GM23338 (cell line): ENCODE measurements at regions not wholly inside any gene's neighbourhood (a gene's known extent, or its start where the extent isn't known, plus 50 kb on each side); places are given as distances from the start of the nearest gene placed in this dataset.

ENCODE experiments used
- ATAC-seq: fragments of 200-7000 bp; cut with Tn5 transposase; 3 replicates; pipeline ENCODE4 v1.9.1; 2020
- DNase-seq: peaks from one replicate; pipeline ENCODE4 v3.0.0-alpha.2; 2015; ENCODE audit warnings: low spot score
- H2AFZ ChIP-seq: fragments of 200-600 bp; sonication (generic); 2 replicates; pipeline ENCODE4 v1.8.0; 2016; ENCODE audit warnings: antibody characterized with exemption, mild to moderate bottlenecking, moderate library complexity
- H3F3A ChIP-seq: fragments of 200-600 bp; sonication (generic); replicated peaks from 2 replicates; pipeline ENCODE4 v1.8.0; 2017; ENCODE audit warnings: antibody characterized with exemption, mixed run types, low read depth
- H3K27ac ChIP-seq: fragments of 200-600 bp; sonication (generic); 2 replicates; pipeline ENCODE4 v1.6.1; 2016; ENCODE audit warnings: low read depth
- H3K27me3 ChIP-seq: fragments of 200-600 bp; sonication (generic); 2 replicates; pipeline ENCODE4 v1.8.0; 2016; ENCODE audit warnings: mild to moderate bottlenecking, mixed run types, moderate library complexity; ENCODE audit not compliant: insufficient read depth
- H3K36me3 ChIP-seq: fragments of 200-600 bp; sonication (generic); 2 replicates; pipeline ENCODE4 v1.8.0; 2016; ENCODE audit warnings: mild to moderate bottlenecking; ENCODE audit not compliant: insufficient read depth
- H3K4me1 ChIP-seq: fragments of 200-600 bp; sonication (generic); 2 replicates; pipeline ENCODE4 v1.8.0; 2016; ENCODE audit warnings: mild to moderate bottlenecking, moderate library complexity; ENCODE audit not compliant: insufficient read depth
- H3K4me2 ChIP-seq: fragments of 200-600 bp; sonication (generic); 2 replicates; pipeline ENCODE4 v1.7.1; 2017; ENCODE audit warnings: mixed run types
- H3K4me3 ChIP-seq: fragments of 200-600 bp; sonication (generic); 2 replicates; pipeline ENCODE4 v1.6.1; 2016; ENCODE audit warnings: mixed run types
- H3K79me2 ChIP-seq: fragments of 200-600 bp; sonication (generic); replicated peaks from 2 replicates; pipeline ENCODE4 v1.8.0; 2017; ENCODE audit warnings: mild to moderate bottlenecking; ENCODE audit not compliant: insufficient read depth
- H3K9me2 ChIP-seq: fragments of 200-600 bp; sonication (generic); 2 replicates; pipeline ENCODE4 v1.8.0; 2017; ENCODE audit not compliant: insufficient read depth
- H4K20me1 ChIP-seq: fragments of 200-600 bp; sonication (generic); replicated peaks from 2 replicates; pipeline ENCODE4 v1.8.0; 2017; ENCODE audit warnings: mild to moderate bottlenecking; ENCODE audit not compliant: insufficient read depth
- H3K27ac Mint-ChIP-seq: 2 replicates; pipeline ENCODE4 v1.8.0; 2020; ENCODE audit warnings: inconsistent platforms, mild to moderate bottlenecking, moderate library complexity, mixed read lengths
- H3K27me3 Mint-ChIP-seq: 3 replicates; pipeline ENCODE4 v1.8.0; 2022; ENCODE audit warnings: low read depth, mild to moderate bottlenecking, moderate library complexity, mixed read lengths, inconsistent platforms; ENCODE audit not compliant: insufficient read depth, poor library complexity
- H3K36me3 Mint-ChIP-seq: 3 replicates; pipeline ENCODE4 v1.8.0; 2021; ENCODE audit warnings: low read depth, mild to moderate bottlenecking, inconsistent platforms, moderate library complexity, mixed read lengths
- H3K4me1 Mint-ChIP-seq: 3 replicates; pipeline ENCODE4 v1.8.0; 2020; ENCODE audit warnings: mild to moderate bottlenecking, inconsistent platforms, mixed read lengths
- H3K4me3 Mint-ChIP-seq: 3 replicates; pipeline ENCODE4 v1.8.0; 2021; ENCODE audit warnings: moderate library complexity, mild to moderate bottlenecking, inconsistent platforms, mixed read lengths
- H3K9me3 Mint-ChIP-seq: 3 replicates; pipeline ENCODE4 v1.8.0; 2020; ENCODE audit warnings: moderate library complexity, mild to moderate bottlenecking, inconsistent platforms, mixed read lengths
- CTCF ChIP-seq, 2 experiments: fragments of 200-600 bp in 1 of 2; sonication (generic) in 1 of 2; conservative IDR thresholded peaks; 2 replicates each; pipeline versions ENCODE4 v1.5.1 to v1.6.1; 2016 to 2017; ENCODE audit warnings: antibody characterized with exemption in 2 of 2, low read depth in 2 of 2, mild to moderate bottlenecking in 2 of 2, moderate library complexity in 1 of 2
- EZH2 ChIP-seq: fragments of 200-600 bp; sonication (generic); IDR thresholded peaks from one replicate; pipeline ENCODE4 v1.8.0; 2017; ENCODE audit warnings: antibody characterized with exemption, mild to moderate bottlenecking, low read depth; ENCODE audit not compliant: unreplicated experiment
- EZH2phosphoT487 ChIP-seq: fragments of 200-600 bp; sonication (generic); IDR thresholded peaks from one replicate; pipeline ENCODE4 v1.8.1; 2018; ENCODE audit warnings: antibody characterized with exemption; ENCODE audit not compliant: unreplicated experiment
- JUNB ChIP-seq: IDR thresholded peaks from one replicate; pipeline ENCODE4 v1.6.1; 2016; ENCODE audit warnings: antibody characterized with exemption; ENCODE audit not compliant: unreplicated experiment
- NANOG ChIP-seq: IDR thresholded peaks from 2 replicates; pipeline ENCODE4 v1.6.1; 2016; ENCODE audit warnings: antibody characterized with exemption, borderline replicate concordance
- POLR2AphosphoS5 ChIP-seq: IDR thresholded peaks from 2 replicates; pipeline ENCODE4 v1.6.1; 2016; ENCODE audit warnings: antibody characterized with exemption, low read depth
- STAT1 ChIP-seq: IDR thresholded peaks from one replicate; pipeline ENCODE4 v1.6.1; 2016; ENCODE audit warnings: antibody characterized with exemption; ENCODE audit not compliant: unreplicated experiment
- TF ChIP-seq, protein P1 (sequence below): IDR thresholded peaks from 2 replicates; pipeline ENCODE4 v1.6.1; 2016; ENCODE audit warnings: antibody characterized with exemption
- TF ChIP-seq, protein P2 (sequence below): fragments of 250-450 bp; sonication (Bioruptor Pico); IDR thresholded peaks from 2 replicates; pipeline ENCODE4 v1.5.0; 2020; ENCODE audit warnings: mild to moderate bottlenecking, moderate library complexity

DNA sequence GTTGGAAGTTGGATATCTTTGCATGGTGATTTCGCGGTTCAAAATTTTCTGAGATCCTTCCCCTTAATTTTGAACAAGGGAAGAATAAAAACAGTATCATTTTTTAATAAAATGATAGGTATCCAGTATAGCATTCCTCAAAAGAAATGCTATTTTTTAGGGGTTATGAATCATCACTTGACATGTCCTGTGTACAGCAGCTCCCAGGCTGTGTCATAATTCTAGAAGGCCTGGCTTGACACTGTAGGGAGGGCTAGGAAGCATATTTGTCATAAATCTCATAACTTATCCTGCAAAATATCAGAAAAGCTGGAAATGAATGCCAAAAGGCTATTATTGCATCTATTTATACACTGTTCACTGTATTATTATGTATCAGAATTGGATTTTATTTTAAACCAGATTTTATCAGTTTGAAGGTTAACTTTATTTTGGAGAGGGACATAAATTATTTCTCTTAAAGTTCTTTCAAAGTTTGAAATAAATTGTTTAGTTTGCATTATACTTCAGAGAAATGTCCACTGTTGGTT, 539.1 kb upstream of the ROBO2 start:
- Histone ChIP-seq H3K27me3 (no peaks in the 10 kb centered on the region), H3K4me3 (no peak overlapping the region), H3K9me2 (no peaks in the 10 kb centered on the region), H3F3A (no peaks in the 10 kb centered on the region), H3K4me2 (no peak overlapping the region), H2AFZ (no peak overlapping the region), H4K20me1 (no peaks in the 10 kb centered on the region), H3K4me1 (no peaks in the 10 kb centered on the region), H3K79me2 (no peaks in the 10 kb centered on the region), H3K36me3 (no peaks in the 10 kb centered on the region), H3K27ac (no peak overlapping the region)
- ATAC-seq (no peak), DNase-seq (no peak)
- Mint-ChIP-seq H3K36me3 (peaks cover 8% of the 10 kb centered on the region; the same call in 2 of the 3 replicates), H3K27me3 (peaks cover 9% of the 10 kb centered on the region), H3K9me3 (peaks cover 11% of the 10 kb centered on the region), H3K4me1 (peaks cover 6% of the 10 kb centered on the region), H3K27ac (no peak overlapping the region), H3K4me3 (no peak overlapping the region)
- no peak for TF ChIP-seq EZH2
- TF ChIP-seq, protein P1, sequence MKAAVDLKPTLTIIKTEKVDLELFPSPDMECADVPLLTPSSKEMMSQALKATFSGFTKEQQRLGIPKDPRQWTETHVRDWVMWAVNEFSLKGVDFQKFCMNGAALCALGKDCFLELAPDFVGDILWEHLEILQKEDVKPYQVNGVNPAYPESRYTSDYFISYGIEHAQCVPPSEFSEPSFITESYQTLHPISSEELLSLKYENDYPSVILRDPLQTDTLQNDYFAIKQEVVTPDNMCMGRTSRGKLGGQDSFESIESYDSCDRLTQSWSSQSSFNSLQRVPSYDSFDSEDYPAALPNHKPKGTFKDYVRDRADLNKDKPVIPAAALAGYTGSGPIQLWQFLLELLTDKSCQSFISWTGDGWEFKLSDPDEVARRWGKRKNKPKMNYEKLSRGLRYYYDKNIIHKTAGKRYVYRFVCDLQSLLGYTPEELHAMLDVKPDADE = no peak
- no peak for TF ChIP-seq JUNB
- TF ChIP-seq, protein P2, sequence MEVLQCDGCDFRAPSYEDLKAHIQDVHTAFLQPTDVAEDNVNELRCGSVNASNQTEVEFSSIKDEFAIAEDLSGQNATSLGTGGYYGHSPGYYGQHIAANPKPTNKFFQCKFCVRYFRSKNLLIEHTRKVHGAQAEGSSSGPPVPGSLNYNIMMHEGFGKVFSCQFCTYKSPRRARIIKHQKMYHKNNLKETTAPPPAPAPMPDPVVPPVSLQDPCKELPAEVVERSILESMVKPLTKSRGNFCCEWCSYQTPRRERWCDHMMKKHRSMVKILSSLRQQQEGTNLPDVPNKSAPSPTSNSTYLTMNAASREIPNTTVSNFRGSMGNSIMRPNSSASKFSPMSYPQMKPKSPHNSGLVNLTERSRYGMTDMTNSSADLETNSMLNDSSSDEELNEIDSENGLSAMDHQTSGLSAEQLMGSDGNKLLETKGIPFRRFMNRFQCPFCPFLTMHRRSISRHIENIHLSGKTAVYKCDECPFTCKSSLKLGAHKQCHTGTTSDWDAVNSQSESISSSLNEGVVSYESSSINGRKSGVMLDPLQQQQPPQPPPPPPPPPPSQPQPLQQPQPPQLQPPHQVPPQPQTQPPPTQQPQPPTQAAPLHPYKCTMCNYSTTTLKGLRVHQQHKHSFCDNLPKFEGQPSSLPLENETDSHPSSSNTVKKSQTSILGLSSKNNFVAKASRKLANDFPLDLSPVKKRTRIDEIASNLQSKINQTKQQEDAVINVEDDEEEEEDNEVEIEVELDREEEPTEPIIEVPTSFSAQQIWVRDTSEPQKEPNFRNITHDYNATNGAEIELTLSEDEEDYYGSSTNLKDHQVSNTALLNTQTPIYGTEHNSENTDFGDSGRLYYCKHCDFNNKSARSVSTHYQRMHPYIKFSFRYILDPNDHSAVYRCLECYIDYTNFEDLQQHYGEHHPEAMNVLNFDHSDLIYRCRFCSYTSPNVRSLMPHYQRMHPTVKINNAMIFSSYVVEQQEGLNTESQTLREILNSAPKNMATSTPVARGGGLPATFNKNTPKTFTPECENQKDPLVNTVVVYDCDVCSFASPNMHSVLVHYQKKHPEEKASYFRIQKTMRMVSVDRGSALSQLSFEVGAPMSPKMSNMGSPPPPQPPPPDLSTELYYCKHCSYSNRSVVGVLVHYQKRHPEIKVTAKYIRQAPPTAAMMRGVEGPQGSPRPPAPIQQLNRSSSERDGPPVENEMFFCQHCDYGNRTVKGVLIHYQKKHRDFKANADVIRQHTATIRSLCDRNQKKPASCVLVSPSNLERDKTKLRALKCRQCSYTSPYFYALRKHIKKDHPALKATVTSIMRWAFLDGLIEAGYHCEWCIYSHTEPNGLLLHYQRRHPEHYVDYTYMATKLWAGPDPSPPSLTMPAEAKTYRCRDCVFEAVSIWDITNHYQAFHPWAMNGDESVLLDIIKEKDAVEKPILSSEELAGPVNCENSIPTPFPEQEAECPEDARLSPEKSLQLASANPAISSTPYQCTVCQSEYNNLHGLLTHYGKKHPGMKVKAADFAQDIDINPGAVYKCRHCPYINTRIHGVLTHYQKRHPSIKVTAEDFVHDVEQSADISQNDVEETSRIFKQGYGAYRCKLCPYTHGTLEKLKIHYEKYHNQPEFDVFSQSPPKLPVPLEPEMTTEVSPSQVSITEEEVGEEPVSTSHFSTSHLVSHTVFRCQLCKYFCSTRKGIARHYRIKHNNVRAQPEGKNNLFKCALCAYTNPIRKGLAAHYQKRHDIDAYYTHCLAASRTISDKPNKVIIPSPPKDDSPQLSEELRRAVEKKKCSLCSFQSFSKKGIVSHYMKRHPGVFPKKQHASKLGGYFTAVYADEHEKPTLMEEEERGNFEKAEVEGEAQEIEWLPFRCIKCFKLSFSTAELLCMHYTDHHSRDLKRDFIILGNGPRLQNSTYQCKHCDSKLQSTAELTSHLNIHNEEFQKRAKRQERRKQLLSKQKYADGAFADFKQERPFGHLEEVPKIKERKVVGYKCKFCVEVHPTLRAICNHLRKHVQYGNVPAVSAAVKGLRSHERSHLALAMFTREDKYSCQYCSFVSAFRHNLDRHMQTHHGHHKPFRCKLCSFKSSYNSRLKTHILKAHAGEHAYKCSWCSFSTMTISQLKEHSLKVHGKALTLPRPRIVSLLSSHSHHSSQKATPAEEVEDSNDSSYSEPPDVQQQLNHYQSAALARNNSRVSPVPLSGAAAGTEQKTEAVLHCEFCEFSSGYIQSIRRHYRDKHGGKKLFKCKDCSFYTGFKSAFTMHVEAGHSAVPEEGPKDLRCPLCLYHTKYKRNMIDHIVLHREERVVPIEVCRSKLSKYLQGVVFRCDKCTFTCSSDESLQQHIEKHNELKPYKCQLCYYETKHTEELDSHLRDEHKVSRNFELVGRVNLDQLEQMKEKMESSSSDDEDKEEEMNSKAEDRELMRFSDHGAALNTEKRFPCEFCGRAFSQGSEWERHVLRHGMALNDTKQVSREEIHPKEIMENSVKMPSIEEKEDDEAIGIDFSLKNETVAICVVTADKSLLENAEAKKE (CRISPR knock-in tag) = no peak
- TF ChIP-seq CTCF (conservative IDR thresholded peaks at IDR 0.05; ENCODE audit: low read depth in 2 of 2) = no peak
- no peak for TF ChIP-seq STAT1
- TF ChIP-seq NANOG = no peak
- TF ChIP-seq EZH2phosphoT487 = no peak
- no peak for TF ChIP-seq POLR2AphosphoS5
